A549 (cell line): ENCODE measurements at regions not wholly inside any gene's neighbourhood (a gene's known extent, or its start where the extent isn't known, plus 50 kb on each side); places are given as distances from the start of the nearest gene placed in this dataset.

Experiments
- CHD2 ChIP-seq: fragments of 150-350 bp; IDR thresholded peaks from 2 replicates; pipeline ENCODE4 v1.6.1; 2014; ENCODE audit warnings: low read length; ENCODE audit not compliant: partially characterized antibody
- CTCF ChIP-seq: fragments of >200 bp; sonication (Bioruptor Twin); formaldehyde crosslinking; IDR thresholded peaks from 3 replicates; pipeline ENCODE4 v1.5.1; 2016
- HEYL ChIP-seq: fragments of 250-450 bp; sonication (Bioruptor Pico); IDR thresholded peaks from 2 replicates; pipeline ENCODE4 v1.8.0; 2021; ENCODE audit warnings: mild to moderate bottlenecking, moderate library complexity
- HMGXB4 ChIP-seq: fragments of 250-450 bp; sonication (Bioruptor Pico); IDR thresholded peaks from 2 replicates; pipeline ENCODE4 v1.5.0; 2021; ENCODE audit warnings: mild to moderate bottlenecking, moderate library complexity, borderline replicate concordance
- JUNB ChIP-seq: fragments of >200 bp; sonication (Bioruptor Twin); formaldehyde crosslinking; IDR thresholded peaks from 2 replicates; pipeline ENCODE4 v1.6.1; 2016
- MAFK ChIP-seq: fragments of 450-650 bp; IDR thresholded peaks from 2 replicates; pipeline ENCODE4 v1.6.1; 2014; ENCODE audit not compliant: partially characterized antibody
- MAX ChIP-seq: IDR thresholded peaks from 2 replicates; pipeline ENCODE4 v1.6.1; 2012
- MYC ChIP-seq: IDR thresholded peaks from 2 replicates; pipeline ENCODE4 v1.6.1; 2012; ENCODE audit warnings: mild to moderate bottlenecking, inconsistent platforms, low read length, improper control_type of control experiment, borderline replicate concordance
- POLR2A ChIP-seq: IDR thresholded peaks from 2 replicates; pipeline ENCODE4 v1.6.1; 2012; ENCODE audit warnings: mild to moderate bottlenecking, low read length
- POLR2AphosphoS2 ChIP-seq: conservative IDR thresholded peaks from 2 replicates; pipeline ENCODE4 v1.6.1; 2012; ENCODE audit warnings: low read length, improper control_type of control experiment, inconsistent platforms
- RAD21 ChIP-seq, 2 experiments: fragments of >200 bp in 1 of 2; sonication (Bioruptor Twin) in 1 of 2; formaldehyde crosslinking in 1 of 2; IDR thresholded peaks in 1 of 2; conservative IDR thresholded peaks in 1 of 2; 2 replicates in 1 of 2; 3 replicates in 1 of 2; pipeline ENCODE4 v1.6.1; 2012 to 2018; ENCODE audit warnings: inconsistent platforms in 1 of 2
- ZNF302 ChIP-seq: fragments of 250-450 bp; sonication (Bioruptor Pico); IDR thresholded peaks from 2 replicates; pipeline ENCODE4 v1.9.0; 2021; ENCODE audit warnings: inconsistent platforms, mild to moderate bottlenecking, moderate library complexity

- TF ChIP-seq CTCF (no peak), POLR2AphosphoS2 (no peak), HMGXB4 (CRISPR knock-in tag) (no peak), MAFK (no peak), POLR2A (no peak), MAX (no peak), ZNF302 (no peak), RAD21 (conservative IDR thresholded peaks at IDR 0.05 in 1 of 2, IDR thresholded peaks at IDR 0.05 in 1 of 2) (no peak), HEYL (CRISPR knock-in tag) (no peak), MYC (no peak), CHD2 (no peak), JUNB (no peak)
Observed at GRCh38 chr2:133900909-133901308, 332.6 kb upstream of the NCKAP5 start.
